H9 (cell line): ENCODE measurements at regions not wholly inside any gene's neighbourhood (a gene's known extent, or its start where the extent isn't known, plus 50 kb on each side); places are given as distances from the start of the nearest gene placed in this dataset.

ENCODE experiments used
- DNase-seq: peaks from one replicate; pipeline ENCODE4 v3.0.0-alpha.2; 2017
- H2AFZ ChIP-seq: one replicate; pipeline ENCODE4 v1.6.1; 2013; ENCODE audit warnings: mild to moderate bottlenecking, low read length, control low read depth, moderate library complexity
- H2AK5ac ChIP-seq: 2 replicates; pipeline ENCODE4 v1.6.1; 2013; ENCODE audit warnings: low read length, control low read depth, mixed read lengths; ENCODE audit not compliant: insufficient read length
- H2BK120ac ChIP-seq: one replicate; pipeline ENCODE4 v1.6.1; 2013; ENCODE audit warnings: low read depth, mild to moderate bottlenecking, low read length, control low read depth, inconsistent platforms; ENCODE audit not compliant: poor library complexity, severe bottlenecking
- H2BK12ac ChIP-seq: 2 replicates; pipeline ENCODE4 v1.6.1; 2013; ENCODE audit warnings: low read length, control low read depth, mixed read lengths, low read depth; ENCODE audit not compliant: insufficient read length
- H2BK15ac ChIP-seq: 2 replicates; pipeline ENCODE4 v1.6.1; 2013; ENCODE audit warnings: low read depth, low read length, control low read depth
- H2BK20ac ChIP-seq: one replicate; pipeline ENCODE4 v1.6.1; 2013; ENCODE audit warnings: low read depth, mild to moderate bottlenecking, low read length, control low read depth, inconsistent platforms; ENCODE audit not compliant: poor library complexity, severe bottlenecking
- H2BK5ac ChIP-seq: 2 replicates; pipeline ENCODE4 v1.6.1; 2013; ENCODE audit warnings: low read length, control low read depth, mixed read lengths; ENCODE audit not compliant: insufficient read length
- H3K14ac ChIP-seq: 2 replicates; pipeline ENCODE4 v1.6.1; 2013; ENCODE audit warnings: low read length, control low read depth; ENCODE audit not compliant: insufficient read depth
- H3K18ac ChIP-seq: 2 replicates; pipeline ENCODE4 v1.6.1; 2013; ENCODE audit warnings: low read depth, mild to moderate bottlenecking, mixed read lengths, low read length, control low read depth; ENCODE audit not compliant: insufficient read length
- H3K23ac ChIP-seq: 2 replicates; pipeline ENCODE4 v1.6.1; 2013; ENCODE audit warnings: low read length, control low read depth, mixed read lengths, low read depth; ENCODE audit not compliant: insufficient read length
- H3K23me2 ChIP-seq: 2 replicates; pipeline ENCODE4 v1.6.1; 2013; ENCODE audit warnings: low read depth, mild to moderate bottlenecking, mixed read lengths, low read length, control low read depth; ENCODE audit not compliant: insufficient read length, poor library complexity, severe bottlenecking
- H3K27ac ChIP-seq: 2 replicates; pipeline ENCODE4 v1.5.1; 2013; ENCODE audit warnings: low read length, control low read depth, mixed read lengths, low read depth; ENCODE audit not compliant: insufficient read length
- H3K27me3 ChIP-seq: 2 replicates; pipeline ENCODE4 v1.6.1; 2013; ENCODE audit warnings: low read length, control low read depth, inconsistent platforms; ENCODE audit not compliant: insufficient read depth
- H3K4ac ChIP-seq: 2 replicates; pipeline ENCODE4 v1.6.1; 2013; ENCODE audit warnings: low read depth, mild to moderate bottlenecking, control low read depth, inconsistent platforms, low read length, moderate library complexity
- H3K4me1 ChIP-seq: 2 replicates; pipeline ENCODE4 v1.6.1; 2013; ENCODE audit warnings: low read length, control low read depth, inconsistent platforms; ENCODE audit not compliant: insufficient read depth
- H3K4me2 ChIP-seq: 2 replicates; pipeline ENCODE4 v1.6.1; 2013; ENCODE audit warnings: low read length, control low read depth, mixed read lengths; ENCODE audit not compliant: insufficient read length, insufficient read depth
- H3K56ac ChIP-seq: 2 replicates; pipeline ENCODE4 v1.6.1; 2013; ENCODE audit warnings: low read depth, mild to moderate bottlenecking, mixed read lengths, low read length, control low read depth; ENCODE audit not compliant: insufficient read length
- H3K79me1 ChIP-seq: 2 replicates; pipeline ENCODE4 v1.6.1; 2013; ENCODE audit warnings: low read depth, mild to moderate bottlenecking, moderate library complexity, low read length, control low read depth, inconsistent platforms; ENCODE audit not compliant: insufficient read depth, poor library complexity, severe bottlenecking
- H3K79me2 ChIP-seq: 2 replicates; pipeline ENCODE4 v1.6.1; 2013; ENCODE audit warnings: low read length, control low read depth, inconsistent platforms; ENCODE audit not compliant: insufficient read depth
- H3K9ac ChIP-seq: 2 replicates; pipeline ENCODE4 v1.6.1; 2013; ENCODE audit warnings: low read length, control low read depth, mixed read lengths; ENCODE audit not compliant: insufficient read length; ENCODE audit errors: extremely low read depth
- H3K9me3 ChIP-seq: one replicate; pipeline ENCODE4 v1.6.1; 2013; ENCODE audit warnings: low read depth, low read length, inconsistent platforms; ENCODE audit not compliant: control insufficient read depth
- H3T11ph ChIP-seq: one replicate; pipeline ENCODE4 v1.6.1; 2013; ENCODE audit warnings: mild to moderate bottlenecking, low read length, control low read depth, inconsistent platforms
- H4K20me1 ChIP-seq: one replicate; pipeline ENCODE4 v1.6.1; 2013; ENCODE audit not compliant: control insufficient read depth, insufficient read length, insufficient read depth
- H4K5ac ChIP-seq: 2 replicates; pipeline ENCODE4 v1.6.1; 2013; ENCODE audit warnings: low read depth, mild to moderate bottlenecking, mixed read lengths, low read length, control low read depth; ENCODE audit not compliant: insufficient read length
- H4K8ac ChIP-seq: replicated peaks from 2 replicates; pipeline ENCODE4 v1.6.1; 2013; ENCODE audit warnings: low read length, control low read depth, mixed read lengths, low read depth; ENCODE audit not compliant: insufficient read length
- H4K91ac ChIP-seq: 2 replicates; pipeline ENCODE4 v1.6.1; 2013; ENCODE audit warnings: low read depth, mild to moderate bottlenecking, moderate library complexity, mixed read lengths, low read length, control low read depth; ENCODE audit not compliant: insufficient read length
- H3K27ac Mint-ChIP-seq, 3 experiments: 2 replicates in 2 of 3; 3 replicates in 1 of 3; pipeline ENCODE4 v1.8.0; 2020 to 2021; ENCODE audit warnings: mixed read lengths in 3 of 3, mild to moderate bottlenecking in 1 of 3, moderate library complexity in 1 of 3
- H3K27me3 Mint-ChIP-seq: 2 replicates; pipeline ENCODE4 v1.8.0; 2021; ENCODE audit warnings: low read depth, mild to moderate bottlenecking, moderate library complexity, mixed read lengths
- H3K36me3 Mint-ChIP-seq, 3 experiments: 2 replicates in 2 of 3; 3 replicates in 1 of 3; pipeline ENCODE4 v1.8.0; 2020 to 2021; ENCODE audit warnings: low read depth in 3 of 3, mixed read lengths in 3 of 3; ENCODE audit not compliant: insufficient read depth in 1 of 3
- H3K4me1 Mint-ChIP-seq, 2 experiments: 2 replicates each; pipeline ENCODE4 v1.8.0; 2020; ENCODE audit warnings: mixed read lengths in 2 of 2
- H3K4me3 Mint-ChIP-seq, 2 experiments: 2 replicates in 1 of 2; 3 replicates in 1 of 2; pipeline ENCODE4 v1.8.0; 2020 to 2021; ENCODE audit warnings: mild to moderate bottlenecking in 2 of 2, mixed read lengths in 2 of 2, moderate library complexity in 1 of 2
- H3K9me3 Mint-ChIP-seq, 2 experiments: 2 replicates in 1 of 2; 3 replicates in 1 of 2; pipeline ENCODE4 v1.8.0; 2020; ENCODE audit warnings: mild to moderate bottlenecking in 2 of 2, mixed read lengths in 2 of 2, moderate library complexity in 1 of 2
- WGBS: extraction: QIAGEN DNeasy Blood & Tissue Kit; methylation state at CpG from one replicate; pipeline ENCODE4 v1.1.7; 2013; ENCODE audit warnings: missing lambda C conversion rate, low lambda C conversion rate, mixed read lengths; ENCODE audit not compliant: insufficient read length; ENCODE audit errors: extremely low coverage; 5-methylcytosine and 5-hydroxymethylcytosine counted together
- TF ChIP-seq, protein P1 (sequence below): fragments of 200-600 bp; sonication (generic); conservative IDR thresholded peaks from 3 replicates; pipeline ENCODE4 v1.8.0; 2021; ENCODE audit warnings: antibody characterized with exemption, mild to moderate bottlenecking

- H4K20me1 ChIP-seq = no peaks in the 10 kb centered on the region
- no peaks in the 10 kb centered on the region for H3K36me3 Mint-ChIP-seq
- no peaks in the 10 kb centered on the region for H3K23me2 ChIP-seq
- H4K5ac ChIP-seq = no peak overlapping the region
- no peak overlapping the region for H4K91ac ChIP-seq
- H3K4me1 ChIP-seq = peaks cover 3% of the 10 kb centered on the region; the same call in 1 of the 2 replicates
- no peak overlapping the region for H3K18ac ChIP-seq
- no peaks in the 10 kb centered on the region for H3K79me1 ChIP-seq
- no peak overlapping the region for H3K4me3 Mint-ChIP-seq
- no peaks in the 10 kb centered on the region; a peak in 2 of 5 replicates for H3K9me3 Mint-ChIP-seq
- H2BK20ac ChIP-seq = no peak overlapping the region
- TF ChIP-seq, protein P1, sequence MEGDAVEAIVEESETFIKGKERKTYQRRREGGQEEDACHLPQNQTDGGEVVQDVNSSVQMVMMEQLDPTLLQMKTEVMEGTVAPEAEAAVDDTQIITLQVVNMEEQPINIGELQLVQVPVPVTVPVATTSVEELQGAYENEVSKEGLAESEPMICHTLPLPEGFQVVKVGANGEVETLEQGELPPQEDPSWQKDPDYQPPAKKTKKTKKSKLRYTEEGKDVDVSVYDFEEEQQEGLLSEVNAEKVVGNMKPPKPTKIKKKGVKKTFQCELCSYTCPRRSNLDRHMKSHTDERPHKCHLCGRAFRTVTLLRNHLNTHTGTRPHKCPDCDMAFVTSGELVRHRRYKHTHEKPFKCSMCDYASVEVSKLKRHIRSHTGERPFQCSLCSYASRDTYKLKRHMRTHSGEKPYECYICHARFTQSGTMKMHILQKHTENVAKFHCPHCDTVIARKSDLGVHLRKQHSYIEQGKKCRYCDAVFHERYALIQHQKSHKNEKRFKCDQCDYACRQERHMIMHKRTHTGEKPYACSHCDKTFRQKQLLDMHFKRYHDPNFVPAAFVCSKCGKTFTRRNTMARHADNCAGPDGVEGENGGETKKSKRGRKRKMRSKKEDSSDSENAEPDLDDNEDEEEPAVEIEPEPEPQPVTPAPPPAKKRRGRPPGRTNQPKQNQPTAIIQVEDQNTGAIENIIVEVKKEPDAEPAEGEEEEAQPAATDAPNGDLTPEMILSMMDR = no peak
- H3K23ac ChIP-seq = no peak overlapping the region
- H4K8ac ChIP-seq = no peak overlapping the region
- H3K27me3 Mint-ChIP-seq = peaks cover 5% of the 10 kb centered on the region
- H3K27me3 ChIP-seq = no peaks in the 10 kb centered on the region
- H3T11ph ChIP-seq = no peak overlapping the region
- peaks cover 50 to 52% of the 10 kb centered on the region in 2 experiments for H3K4me1 Mint-ChIP-seq
- H2AK5ac ChIP-seq = no peak overlapping the region
- H2BK120ac ChIP-seq = no peak overlapping the region
- H2BK12ac ChIP-seq = no peak overlapping the region
- no peak overlapping the region for H3K9ac ChIP-seq
- no CpG with 5 or more reads among the region's 5 CpGs for WGBS
- no peak overlapping the region for H2BK15ac ChIP-seq
- H2AFZ ChIP-seq = no peak overlapping the region
- H3K14ac ChIP-seq = no peak overlapping the region
- H3K79me2 ChIP-seq = no peaks in the 10 kb centered on the region
- H3K27ac ChIP-seq = no peak overlapping the region
- no peak overlapping the region for H3K4me2 ChIP-seq
- no peak overlapping the region for H3K4ac ChIP-seq
- no peaks in the 10 kb centered on the region for H3K9me3 ChIP-seq
- no peak overlapping the region for H3K56ac ChIP-seq
- no peak for DNase-seq
- no peak overlapping the region for H2BK5ac ChIP-seq
- H3K27ac Mint-ChIP-seq = no peak overlapping the region
These were observed 109.9 kb upstream of the COPS8 start for GRCh38 chr2:236975766-236976165.
